ENCODE measurements at regions not wholly inside any gene's neighbourhood (a gene's known extent, or its start where the extent isn't known, plus 50 kb on each side); places are given as distances from the start of the nearest gene placed in this dataset.

DNA sequence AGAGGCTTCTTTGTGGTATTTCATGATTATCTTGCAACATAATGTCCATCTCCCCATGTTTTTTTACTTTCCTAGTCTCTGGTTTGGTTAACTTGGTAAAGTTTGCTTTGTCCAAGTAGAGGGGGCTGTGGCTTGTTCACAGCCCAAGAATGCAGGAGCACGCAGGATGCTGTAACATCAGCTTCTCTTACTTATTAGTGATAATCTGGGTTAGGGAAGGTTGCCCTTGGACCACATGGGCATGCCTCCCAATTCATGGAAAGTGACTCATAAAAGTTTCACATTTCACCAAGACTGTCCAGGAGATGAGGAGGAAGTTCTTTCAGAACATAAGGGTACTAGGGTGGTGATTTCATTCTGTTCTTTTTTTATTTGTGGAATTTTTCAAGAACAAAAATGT lies 146.0 kb upstream of the USP9Y start:
- TF ChIP-seq, protein P1, sequence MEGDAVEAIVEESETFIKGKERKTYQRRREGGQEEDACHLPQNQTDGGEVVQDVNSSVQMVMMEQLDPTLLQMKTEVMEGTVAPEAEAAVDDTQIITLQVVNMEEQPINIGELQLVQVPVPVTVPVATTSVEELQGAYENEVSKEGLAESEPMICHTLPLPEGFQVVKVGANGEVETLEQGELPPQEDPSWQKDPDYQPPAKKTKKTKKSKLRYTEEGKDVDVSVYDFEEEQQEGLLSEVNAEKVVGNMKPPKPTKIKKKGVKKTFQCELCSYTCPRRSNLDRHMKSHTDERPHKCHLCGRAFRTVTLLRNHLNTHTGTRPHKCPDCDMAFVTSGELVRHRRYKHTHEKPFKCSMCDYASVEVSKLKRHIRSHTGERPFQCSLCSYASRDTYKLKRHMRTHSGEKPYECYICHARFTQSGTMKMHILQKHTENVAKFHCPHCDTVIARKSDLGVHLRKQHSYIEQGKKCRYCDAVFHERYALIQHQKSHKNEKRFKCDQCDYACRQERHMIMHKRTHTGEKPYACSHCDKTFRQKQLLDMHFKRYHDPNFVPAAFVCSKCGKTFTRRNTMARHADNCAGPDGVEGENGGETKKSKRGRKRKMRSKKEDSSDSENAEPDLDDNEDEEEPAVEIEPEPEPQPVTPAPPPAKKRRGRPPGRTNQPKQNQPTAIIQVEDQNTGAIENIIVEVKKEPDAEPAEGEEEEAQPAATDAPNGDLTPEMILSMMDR (IDR thresholded peaks at IDR 0.05), result no peak
- TF ChIP-seq EP300 (IDR thresholded peaks at IDR 0.05), result no peak
- no peak for TF ChIP-seq POLR2AphosphoS5 (IDR thresholded peaks at IDR 0.05)
- TF ChIP-seq POLR2A (IDR thresholded peaks at IDR 0.05), result no peak
